ENCODE measurements at regions not wholly inside any gene's neighbourhood (a gene's known extent, or its start where the extent isn't known, plus 50 kb on each side); places are given as distances from the start of the nearest gene placed in this dataset.
A peak's percentile ranks its signal among the peaks of the same experiment; 100 is the strongest.

- no peak overlapping the region for H3K4me3 ChIP-seq (ENCODE audit: low read depth, low read length)
- H3K36me3 ChIP-seq (ENCODE audit: control insufficient read depth, insufficient read depth, low read length) = no peaks in the 10 kb centered on the region
- DNase-seq (ENCODE audit: low read depth) (no peak), FAIRE-seq (no peak)
- no peaks in the 10 kb centered on the region for H3K27me3 ChIP-seq (ENCODE audit: control insufficient read depth, insufficient read depth, low read length)
- TF ChIP-seq, protein P1, sequence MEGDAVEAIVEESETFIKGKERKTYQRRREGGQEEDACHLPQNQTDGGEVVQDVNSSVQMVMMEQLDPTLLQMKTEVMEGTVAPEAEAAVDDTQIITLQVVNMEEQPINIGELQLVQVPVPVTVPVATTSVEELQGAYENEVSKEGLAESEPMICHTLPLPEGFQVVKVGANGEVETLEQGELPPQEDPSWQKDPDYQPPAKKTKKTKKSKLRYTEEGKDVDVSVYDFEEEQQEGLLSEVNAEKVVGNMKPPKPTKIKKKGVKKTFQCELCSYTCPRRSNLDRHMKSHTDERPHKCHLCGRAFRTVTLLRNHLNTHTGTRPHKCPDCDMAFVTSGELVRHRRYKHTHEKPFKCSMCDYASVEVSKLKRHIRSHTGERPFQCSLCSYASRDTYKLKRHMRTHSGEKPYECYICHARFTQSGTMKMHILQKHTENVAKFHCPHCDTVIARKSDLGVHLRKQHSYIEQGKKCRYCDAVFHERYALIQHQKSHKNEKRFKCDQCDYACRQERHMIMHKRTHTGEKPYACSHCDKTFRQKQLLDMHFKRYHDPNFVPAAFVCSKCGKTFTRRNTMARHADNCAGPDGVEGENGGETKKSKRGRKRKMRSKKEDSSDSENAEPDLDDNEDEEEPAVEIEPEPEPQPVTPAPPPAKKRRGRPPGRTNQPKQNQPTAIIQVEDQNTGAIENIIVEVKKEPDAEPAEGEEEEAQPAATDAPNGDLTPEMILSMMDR (IDR thresholded peaks at IDR 0.05; ENCODE audit: insufficient read depth, low read length, severe bottlenecking) = no peak
Observed at GRCh38 chr13:107452833-107453232, 762.5 kb downstream of the LIG4 start.

- H3K27me3 ChIP-seq (ENCODE audit: control insufficient read depth, insufficient read depth, low read length) = no peaks in the 10 kb centered on the region
- no peaks in the 10 kb centered on the region for H3K36me3 ChIP-seq (ENCODE audit: control insufficient read depth, insufficient read depth, low read length)
- DNase-seq (ENCODE audit: low read depth) = no peak
- H3K4me3 ChIP-seq (ENCODE audit: low read depth, low read length) = no peak overlapping the region
- TF ChIP-seq, protein P1 (IDR thresholded peaks at IDR 0.05; ENCODE audit: insufficient read depth, low read length, severe bottlenecking) = no peak
- FAIRE-seq = no peak
Observed at GRCh38 chr13:107450931-107451330, 764.4 kb downstream of the LIG4 start.

DNA sequence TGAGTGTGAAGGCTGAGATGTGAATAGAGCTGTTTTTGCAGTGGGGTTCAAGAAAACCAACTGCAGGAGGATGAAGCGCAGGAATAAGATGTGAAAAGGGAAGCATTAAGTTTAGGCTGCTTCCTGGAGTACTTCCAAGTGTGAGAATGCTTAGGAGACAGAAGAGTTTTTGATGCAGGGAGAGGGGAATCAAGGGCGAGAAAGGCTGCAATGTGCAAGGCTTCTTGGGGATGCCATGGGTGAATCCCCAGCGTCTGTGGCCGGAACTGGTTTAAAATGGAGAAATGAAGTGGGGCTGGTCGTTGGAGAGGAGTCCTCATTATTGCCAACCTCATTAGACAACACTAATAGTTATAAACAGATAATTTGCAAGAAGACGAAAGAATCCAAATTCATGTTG lies 764.9 kb downstream of the LIG4 start:
- Histone ChIP-seq H3K36me3 (ENCODE audit: control insufficient read depth, insufficient read depth, low read length) (no peaks in the 10 kb centered on the region), H3K27me3 (ENCODE audit: control insufficient read depth, insufficient read depth, low read length) (no peaks in the 10 kb centered on the region), H3K4me3 (ENCODE audit: low read depth, low read length) (no peak overlapping the region)
- FAIRE-seq = no peak
- TF ChIP-seq, protein P1 (IDR thresholded peaks at IDR 0.05; ENCODE audit: insufficient read depth, low read length, severe bottlenecking) = no peak
- no peak for DNase-seq (ENCODE audit: low read depth)

DNA sequence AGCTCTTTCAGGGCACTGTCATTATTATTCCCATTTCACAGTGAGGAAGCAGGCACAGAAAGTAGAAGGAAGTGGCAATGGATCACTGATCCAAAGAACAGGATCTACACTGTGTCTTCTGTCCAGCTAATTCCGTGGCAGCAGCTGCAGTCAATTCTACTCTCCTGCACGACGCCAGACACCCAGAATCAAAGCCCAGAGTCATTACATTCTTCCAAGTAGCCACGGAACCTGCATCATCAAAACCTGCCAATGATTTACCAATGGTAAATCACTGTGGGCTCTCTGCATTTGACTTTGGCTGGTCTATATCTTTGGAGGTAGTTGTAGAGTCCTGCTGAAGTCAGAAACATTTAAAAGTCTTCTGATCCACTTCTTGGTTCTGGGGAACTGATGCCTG lies 767.7 kb downstream of the LIG4 start:
- Histone ChIP-seq H3K36me3 (ENCODE audit: control insufficient read depth, insufficient read depth, low read length) (no peaks in the 10 kb centered on the region), H3K27me3 (ENCODE audit: control insufficient read depth, insufficient read depth, low read length) (no peaks in the 10 kb centered on the region), H3K4me3 (ENCODE audit: low read depth, low read length) (no peak overlapping the region)
- FAIRE-seq (peak; percentile 47), DNase-seq (ENCODE audit: low read depth) (no peak)
- TF ChIP-seq, protein P1 (IDR thresholded peaks at IDR 0.05; ENCODE audit: insufficient read depth, low read length, severe bottlenecking) = no peak

DNA sequence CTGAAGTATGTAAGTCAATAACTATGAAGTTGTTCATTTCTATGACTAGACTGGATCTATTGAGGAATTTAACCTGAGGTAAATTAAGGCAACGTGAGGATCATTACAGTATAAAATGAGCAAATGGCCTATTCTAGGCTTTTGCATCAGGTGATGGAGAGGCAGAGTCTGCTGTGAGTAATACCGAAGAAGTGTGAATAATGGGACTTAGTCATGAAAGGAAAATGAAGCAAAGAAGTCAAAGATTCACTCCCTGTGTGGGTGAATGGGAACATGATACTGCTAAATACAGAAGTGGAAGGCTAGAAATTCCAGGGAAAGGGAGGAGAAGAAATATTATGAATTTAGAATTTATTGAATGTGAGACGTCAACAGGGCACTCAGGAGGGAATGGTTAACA lies 774.1 kb downstream of the LIG4 start:
- FAIRE-seq (no peak), DNase-seq (ENCODE audit: low read depth) (no peak)
- H3K4me3 ChIP-seq (ENCODE audit: low read depth, low read length) = no peak overlapping the region
- no peaks in the 10 kb centered on the region for H3K27me3 ChIP-seq (ENCODE audit: control insufficient read depth, insufficient read depth, low read length)
- no peaks in the 10 kb centered on the region for H3K36me3 ChIP-seq (ENCODE audit: control insufficient read depth, insufficient read depth, low read length)
- TF ChIP-seq, protein P1 (IDR thresholded peaks at IDR 0.05; ENCODE audit: insufficient read depth, low read length, severe bottlenecking) = no peak

GRCh38 chr13:107438251-107438650 lies 777.1 kb downstream of the LIG4 start:
- TF ChIP-seq, protein P1 (IDR thresholded peaks at IDR 0.05; ENCODE audit: insufficient read depth, low read length, severe bottlenecking) = no peak
- FAIRE-seq (no peak), DNase-seq (ENCODE audit: low read depth) (no peak)
- Histone ChIP-seq H3K27me3 (ENCODE audit: control insufficient read depth, insufficient read depth, low read length) (no peaks in the 10 kb centered on the region), H3K4me3 (ENCODE audit: low read depth, low read length) (no peak overlapping the region), H3K36me3 (ENCODE audit: control insufficient read depth, insufficient read depth, low read length) (no peaks in the 10 kb centered on the region)

Data from bronchial epithelial cell (primary cell).